ENCODE measurements at regions not wholly inside any gene's neighbourhood (a gene's known extent, or its start where the extent isn't known, plus 50 kb on each side); places are given as distances from the start of the nearest gene placed in this dataset.
"Not testable (repeated sequence)": the region's sequence is repeated elsewhere in the genome, so short reads cannot be mapped to it uniquely, and the experiment has no call there.

DNA sequence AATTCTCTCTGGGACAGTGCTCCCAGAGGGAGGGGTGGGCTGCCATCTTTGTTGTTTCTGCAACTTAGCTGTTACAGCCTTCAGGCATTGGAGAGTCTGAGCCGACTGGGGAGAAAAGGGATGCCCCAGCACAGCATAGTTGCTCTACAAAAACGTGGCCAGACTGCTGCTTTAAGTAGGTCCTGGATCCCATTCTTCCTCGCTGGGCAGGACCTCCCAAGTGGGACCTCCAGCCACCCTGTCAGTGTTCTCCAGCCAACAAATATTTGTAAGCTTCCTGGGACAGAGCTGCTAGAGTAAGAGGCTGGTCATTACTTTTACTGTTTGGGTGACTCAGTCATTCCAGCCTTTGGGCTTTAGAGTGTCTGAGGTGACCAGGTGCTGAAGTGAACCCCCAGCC, 292.7 kb upstream of the NREP start:
- Histone ChIP-seq H3K9me3 (no peaks in the 10 kb centered on the region), H3K4me1 (no peaks in the 10 kb centered on the region), H3K4me3 (no peak overlapping the region), H3K27ac (no peak overlapping the region), H3K27me3 (no peaks in the 10 kb centered on the region), H3K36me3 (no peaks in the 10 kb centered on the region)
- DNase-seq (ENCODE audit: extremely low spot score in 2 of 2) = no peak
- intact Hi-C loops (cut with DNase I) = no loop called here
- TF ChIP-seq CTCF (IDR thresholded peaks at IDR 0.05) = no peak
- TF ChIP-seq POLR2AphosphoS5 (IDR thresholded peaks at IDR 0.05; ENCODE audit: insufficient read depth in 1 of 2, low read depth in 1 of 2) = no peak
- TF ChIP-seq POLR2A (IDR thresholded peaks at IDR 0.05) = no peak

- intact Hi-C loops (cut with DNase I) = no loop called here
- DNase-seq (ENCODE audit: extremely low spot score in 2 of 2) = no peak
- Histone ChIP-seq H3K27ac (no peak overlapping the region), H3K27me3 (no peaks in the 10 kb centered on the region), H3K36me3 (no peaks in the 10 kb centered on the region), H3K9me3 (no peaks in the 10 kb centered on the region), H3K4me3 (no peak overlapping the region), H3K4me1 (no peaks in the 10 kb centered on the region)
- no peak for TF ChIP-seq POLR2A (IDR thresholded peaks at IDR 0.05)
- no peak for TF ChIP-seq CTCF (IDR thresholded peaks at IDR 0.05)
- no peak for TF ChIP-seq POLR2AphosphoS5 (IDR thresholded peaks at IDR 0.05; ENCODE audit: insufficient read depth in 1 of 2, low read depth in 1 of 2)
Observed at GRCh38 chr5:112036206-112036605, 279.2 kb upstream of the NREP start.

DNA sequence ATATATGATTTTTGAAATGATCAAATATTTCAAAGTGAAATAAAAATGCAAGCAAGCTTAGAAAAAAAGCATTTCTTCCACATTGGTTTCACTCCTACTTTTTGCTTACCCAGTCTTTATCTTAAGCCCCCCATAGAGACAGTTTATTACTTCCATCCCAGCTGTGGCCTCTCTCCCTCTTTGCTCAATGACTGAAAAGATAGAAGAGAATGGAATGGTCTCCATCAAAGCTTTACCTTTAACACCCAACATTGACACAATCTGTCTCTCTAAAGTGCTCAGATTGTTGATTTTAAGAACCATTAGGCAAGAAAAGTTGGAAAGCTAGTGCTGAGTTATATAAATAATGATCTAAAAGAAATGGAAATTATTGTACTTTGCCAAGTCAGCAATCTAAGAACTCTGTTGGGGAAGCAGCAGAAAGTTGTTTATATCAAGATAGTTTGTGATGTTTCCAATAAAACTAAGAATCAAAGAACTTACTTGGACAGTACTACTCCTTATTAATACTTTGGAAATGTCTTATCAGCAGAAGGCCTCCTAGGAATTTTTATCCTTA, 277.5 kb upstream of the NREP start:
- TF ChIP-seq CTCF (IDR thresholded peaks at IDR 0.05) = no peak
- no peak for TF ChIP-seq POLR2A (IDR thresholded peaks at IDR 0.05)
- no peak for TF ChIP-seq POLR2AphosphoS5 (IDR thresholded peaks at IDR 0.05; ENCODE audit: insufficient read depth in 1 of 2, low read depth in 1 of 2)
- no peaks in the 10 kb centered on the region for H3K9me3 ChIP-seq
- intact Hi-C loops (cut with DNase I) = no loop called here
- DNase-seq (ENCODE audit: extremely low spot score in 2 of 2) = no peak
- no peaks in the 10 kb centered on the region for H3K36me3 ChIP-seq
- no peak overlapping the region for H3K27ac ChIP-seq
- H3K4me3 ChIP-seq = no peak overlapping the region
- no peaks in the 10 kb centered on the region for H3K27me3 ChIP-seq
- no peaks in the 10 kb centered on the region for H3K4me1 ChIP-seq

DNA sequence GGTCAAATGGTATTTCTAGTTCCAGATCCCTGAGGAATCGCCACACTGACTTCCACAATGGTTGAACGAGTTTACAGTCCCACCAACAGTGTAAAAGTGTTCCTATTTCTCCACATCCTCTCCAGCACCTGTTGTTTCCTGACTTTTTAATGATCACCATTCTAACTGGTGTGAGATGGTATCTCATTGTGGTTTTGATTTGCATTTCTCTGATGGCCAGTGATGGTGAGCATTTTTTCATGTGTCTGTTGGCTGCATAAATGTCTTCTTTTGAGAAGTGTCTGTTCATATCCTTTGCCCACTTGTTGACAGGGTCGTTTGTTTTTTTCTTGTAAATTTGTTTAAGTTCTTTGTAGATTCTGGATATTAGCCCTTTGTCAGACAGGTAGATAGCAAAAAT, 269.9 kb upstream of the NREP start:
- H3K4me3 ChIP-seq; H3K9me3 ChIP-seq; DNase-seq (ENCODE audit: extremely low spot score in 2 of 2); H3K27ac ChIP-seq; H3K4me1 ChIP-seq; H3K27me3 ChIP-seq; intact Hi-C loops (cut with DNase I); H3K36me3 ChIP-seq: not testable (repeated sequence)

GRCh38 chr5:112025757-112026156, 268.8 kb upstream of the NREP start:
- TF ChIP-seq POLR2AphosphoS5 (IDR thresholded peaks at IDR 0.05; ENCODE audit: insufficient read depth in 1 of 2, low read depth in 1 of 2) (no peak), CTCF (IDR thresholded peaks at IDR 0.05) (no peak), POLR2A (IDR thresholded peaks at IDR 0.05) (no peak)
- Histone ChIP-seq H3K36me3 (no peaks in the 10 kb centered on the region), H3K27me3 (no peaks in the 10 kb centered on the region), H3K9me3 (no peaks in the 10 kb centered on the region), H3K27ac (no peak overlapping the region), H3K4me1 (no peaks in the 10 kb centered on the region), H3K4me3 (no peak overlapping the region)
- intact Hi-C loops (cut with DNase I) = no loop called here
- no peak for DNase-seq (ENCODE audit: extremely low spot score in 2 of 2)

DNA sequence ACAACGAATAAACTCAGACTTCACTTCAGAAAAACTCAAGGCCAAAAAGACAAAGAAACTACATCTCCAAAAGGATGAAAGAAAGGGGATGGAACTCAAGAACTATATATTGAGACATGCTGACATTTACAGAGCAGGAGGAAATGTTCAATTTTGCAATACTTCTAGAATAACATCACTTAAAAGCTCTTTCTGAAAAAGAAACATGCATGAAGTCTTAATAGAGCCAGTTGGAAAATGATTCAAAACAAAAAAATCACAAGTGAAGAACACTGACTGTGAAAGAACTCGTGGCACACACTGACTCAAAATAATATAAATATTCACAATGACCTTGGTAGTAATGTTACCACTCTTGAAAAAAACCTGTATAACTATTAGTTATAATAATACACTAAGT, 267.8 kb upstream of the NREP start:
- Histone ChIP-seq H3K27ac (no peak overlapping the region), H3K4me3 (no peak overlapping the region), H3K27me3 (no peaks in the 10 kb centered on the region), H3K9me3 (no peaks in the 10 kb centered on the region), H3K36me3 (no peaks in the 10 kb centered on the region), H3K4me1 (no peaks in the 10 kb centered on the region)
- TF ChIP-seq CTCF (IDR thresholded peaks at IDR 0.05) (no peak), POLR2A (IDR thresholded peaks at IDR 0.05) (no peak), POLR2AphosphoS5 (IDR thresholded peaks at IDR 0.05; ENCODE audit: insufficient read depth in 1 of 2, low read depth in 1 of 2) (no peak)
- intact Hi-C loops (cut with DNase I) = no loop called here
- DNase-seq (ENCODE audit: extremely low spot score in 2 of 2) = no peak

All from vagina (tissue), 2 donors.